DND-41 (cell line): ENCODE measurements at regions not wholly inside any gene's neighbourhood (a gene's known extent, or its start where the extent isn't known, plus 50 kb on each side); places are given as distances from the start of the nearest gene placed in this dataset.

ENCODE experiments used
- CTCF ChIP-seq: IDR thresholded peaks from 2 replicates; pipeline ENCODE4 v1.5.1; 2012; ENCODE audit warnings: borderline replicate concordance, low read length, moderate library complexity, mild to moderate bottlenecking; ENCODE audit not compliant: poor library complexity, severe bottlenecking; ENCODE audit errors: extremely low read depth
- EZH2 ChIP-seq: IDR thresholded peaks from 3 replicates; pipeline ENCODE4 v1.6.1; 2012; ENCODE audit warnings: borderline replicate concordance, low read depth, mild to moderate bottlenecking, moderate library complexity, low read length, inconsistent platforms; ENCODE audit not compliant: severe bottlenecking

GRCh38 chr2:188176620-188177019 lies 115.1 kb upstream of the GULP1 start:
- TF ChIP-seq CTCF (no peak), EZH2 (no peak)
